Prostate gland (tissue), 2 donors: ENCODE measurements at regions not wholly inside any gene's neighbourhood (a gene's known extent, or its start where the extent isn't known, plus 50 kb on each side); places are given as distances from the start of the nearest gene placed in this dataset.

Source experiments
- DNase-seq: peaks from one replicate; pipeline ENCODE4 v3.0.0-alpha.2; 2019; ENCODE audit warnings: low spot score
- H3K27ac ChIP-seq, 2 donors: fragments of 200-600 bp; sonication (generic); 2 replicates each; pipeline ENCODE4 v1.5.1; 2017 to 2019
- H3K27me3 ChIP-seq: fragments of 200-600 bp; sonication (generic); replicated peaks from 2 replicates; pipeline ENCODE4 v1.5.1; 2019; ENCODE audit not compliant: insufficient read depth
- H3K36me3 ChIP-seq, 2 donors: fragments of 200-600 bp; sonication (generic); 1 replicate in 1 of 2; 2 replicates in 1 of 2; pipeline versions ENCODE4 v1.5.1 to v1.8.1; 2017 to 2019
- H3K4me1 ChIP-seq: fragments of 200-600 bp; sonication (generic); replicated peaks from 2 replicates; pipeline ENCODE4 v1.5.1; 2019
- H3K4me3 ChIP-seq, 2 donors: fragments of 200-600 bp; sonication (generic); 2 replicates each; pipeline ENCODE4 v1.5.1; 2017 to 2019
- H3K9me3 ChIP-seq: fragments of 200-600 bp; sonication (generic); 2 replicates; pipeline ENCODE4 v1.5.1; 2017
- CTCF ChIP-seq, 4 experiments: fragments of 200-600 bp in 2 of 4; fragments of 450-650 bp in 2 of 4; sonication (generic) in 2 of 4; IDR thresholded peaks; 1 replicate in 3 of 4; 2 replicates in 1 of 4; pipeline ENCODE4 v1.5.1; 2016 to 2019; ENCODE audit warnings: antibody characterized with exemption in 4 of 4, mild to moderate bottlenecking in 2 of 4, moderate library complexity in 2 of 4
- POLR2A ChIP-seq: fragments of 450-650 bp; IDR thresholded peaks from one replicate; pipeline ENCODE4 v1.6.1; 2016; ENCODE audit warnings: antibody characterized with exemption, mild to moderate bottlenecking
- POLR2AphosphoS5 ChIP-seq: sonication (generic); formaldehyde crosslinking; IDR thresholded peaks from one replicate; pipeline ENCODE4 v1.6.1; 2017; ENCODE audit warnings: antibody characterized with exemption
- WGBS: methylation state at CpG from one replicate; pipeline ENCODE4 v1.1.5; 2018; 5-methylcytosine and 5-hydroxymethylcytosine counted together
- intact Hi-C: fragments of 100-400 bp; cut with DNase I; formaldehyde crosslinking; loops from one replicate; pipeline ENCODE4 v1.14.2; 2022

GRCh38 chr4:59805176-59805575 lies 1395.0 kb upstream of the ADGRL3 start:
- 97% methylated on average over 1 of the region's 1 CpG for WGBS
- H3K9me3 ChIP-seq, result no peaks in the 10 kb centered on the region
- intact Hi-C loops, result no loop called here

GRCh38 chr4:59814402-59815010 lies 1385.6 kb upstream of the ADGRL3 start:
- Histone ChIP-seq H3K9me3 (no peaks in the 10 kb centered on the region), H3K27ac (no peak overlapping the region), H3K4me3 (no peak overlapping the region), H3K4me1 (no peaks in the 10 kb centered on the region), H3K36me3 (no peaks in the 10 kb centered on the region), H3K27me3 (no peaks in the 10 kb centered on the region)
- WGBS, result 45% methylated on average over 4 of the region's 4 CpGs
- DNase-seq, result no peak
- TF ChIP-seq POLR2AphosphoS5 (no peak), CTCF (IDR thresholded peaks at IDR 0.05) (no peak), POLR2A (no peak)
- intact Hi-C loops, result no loop called here

More at GRCh38 chr4:59805176-59805575, 1395.0 kb upstream of the ADGRL3 start:
- Histone ChIP-seq H3K36me3 (no peaks in the 10 kb centered on the region), H3K4me3 (no peak overlapping the region), H3K27ac (no peak overlapping the region), H3K27me3 (no peaks in the 10 kb centered on the region), H3K4me1 (no peaks in the 10 kb centered on the region)
- TF ChIP-seq POLR2A, result no peak
- TF ChIP-seq CTCF (IDR thresholded peaks at IDR 0.05), result no peak
- TF ChIP-seq POLR2AphosphoS5, result no peak
- DNase-seq, result no peak

GRCh38 chr4:59818656-59819055 lies 1381.5 kb upstream of the ADGRL3 start:
- 73% methylated on average over 7 of the region's 7 CpGs for WGBS
- Histone ChIP-seq H3K27me3 (no peaks in the 10 kb centered on the region), H3K4me1 (no peaks in the 10 kb centered on the region), H3K27ac (no peak overlapping the region), H3K9me3 (no peaks in the 10 kb centered on the region), H3K36me3 (no peaks in the 10 kb centered on the region), H3K4me3 (no peak overlapping the region)
- no peak for DNase-seq
- intact Hi-C loops, result no loop called here
- TF ChIP-seq CTCF (IDR thresholded peaks at IDR 0.05), result no peak
- no peak for TF ChIP-seq POLR2A
- TF ChIP-seq POLR2AphosphoS5, result no peak

DNA sequence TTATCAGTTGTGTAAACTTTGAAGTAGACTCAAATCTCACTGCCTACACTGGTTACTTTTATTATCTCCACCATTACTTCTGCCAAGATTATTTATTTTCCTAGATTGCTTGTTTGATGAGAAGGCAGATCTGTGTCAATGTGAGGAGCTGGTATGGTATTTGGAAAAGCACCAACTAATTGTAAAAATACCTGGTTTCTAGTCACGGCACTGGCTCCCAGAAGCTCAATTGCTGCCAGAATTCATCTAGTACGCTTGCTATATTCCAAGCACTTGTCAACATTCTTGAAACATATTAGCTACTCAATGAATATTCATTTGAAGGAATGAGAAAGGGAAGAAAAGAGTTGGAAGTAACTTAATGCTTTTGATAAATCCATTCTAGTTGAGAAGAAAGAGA lies 1376.8 kb upstream of the ADGRL3 start:
- intact Hi-C loops, result no loop called here
- Histone ChIP-seq H3K4me3 (no peak overlapping the region), H3K27ac (no peak overlapping the region), H3K4me1 (no peaks in the 10 kb centered on the region), H3K27me3 (no peaks in the 10 kb centered on the region), H3K36me3 (no peaks in the 10 kb centered on the region), H3K9me3 (no peaks in the 10 kb centered on the region)
- WGBS, result 40% methylated on average over 2 of the region's 2 CpGs
- no peak for DNase-seq
- TF ChIP-seq POLR2A (no peak), POLR2AphosphoS5 (no peak), CTCF (IDR thresholded peaks at IDR 0.05) (no peak)

DNA sequence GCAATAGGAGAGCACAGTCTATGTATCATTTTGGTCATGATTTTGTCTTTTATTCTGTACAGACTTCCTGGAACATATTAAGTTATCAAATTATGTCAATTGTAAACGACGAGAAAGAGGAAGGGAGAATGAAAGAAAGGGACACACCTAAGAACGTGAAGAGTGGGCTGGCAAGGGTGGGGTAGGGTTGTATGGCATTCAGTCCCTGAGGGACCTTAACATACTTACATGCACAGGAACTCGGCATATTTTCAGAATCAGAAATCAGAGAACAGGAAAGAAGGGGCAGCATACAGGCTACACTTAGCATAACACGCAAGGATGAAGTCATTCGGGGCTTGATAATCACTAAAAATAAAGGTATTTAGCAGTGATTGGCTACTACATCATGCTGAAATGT lies 1375.0 kb upstream of the ADGRL3 start:
- DNase-seq, result no peak
- H3K27me3 ChIP-seq, result no peaks in the 10 kb centered on the region
- no peak for TF ChIP-seq POLR2AphosphoS5
- TF ChIP-seq CTCF (IDR thresholded peaks at IDR 0.05), result no peak
- TF ChIP-seq POLR2A, result no peak
- intact Hi-C loops, result no loop called here
- 80% methylated on average over 6 of the region's 6 CpGs for WGBS
- H3K4me3 ChIP-seq, result no peak overlapping the region
- no peaks in the 10 kb centered on the region for H3K9me3 ChIP-seq
- no peaks in the 10 kb centered on the region for H3K36me3 ChIP-seq
- no peaks in the 10 kb centered on the region for H3K4me1 ChIP-seq
- H3K27ac ChIP-seq, result no peak overlapping the region
